GM13976 (cell line): ENCODE measurements at regions not wholly inside any gene's neighbourhood (a gene's known extent, or its start where the extent isn't known, plus 50 kb on each side); places are given as distances from the start of the nearest gene placed in this dataset.

Source experiments
- DNase-seq: peaks from one replicate; pipeline ENCODE4 v3.0.0; 2012; ENCODE audit warnings: low spot score
- CTCF ChIP-seq: IDR thresholded peaks from 2 replicates; pipeline ENCODE4 v1.5.1; 2012; ENCODE audit warnings: borderline replicate concordance, mild to moderate bottlenecking; ENCODE audit not compliant: insufficient read depth; ENCODE audit errors: extremely low read depth, missing control alignments, control extremely low read depth
- in situ Hi-C: fragments of 300-500 bp; cut with MboI; formaldehyde crosslinking; loops from one replicate; pipeline ENCODE4 v1.12.0; 2022; ENCODE audit warnings: low sequenced_read_pairs, mixed read lengths, inconsistent platforms; ENCODE audit not compliant: unreplicated experiment

DNA sequence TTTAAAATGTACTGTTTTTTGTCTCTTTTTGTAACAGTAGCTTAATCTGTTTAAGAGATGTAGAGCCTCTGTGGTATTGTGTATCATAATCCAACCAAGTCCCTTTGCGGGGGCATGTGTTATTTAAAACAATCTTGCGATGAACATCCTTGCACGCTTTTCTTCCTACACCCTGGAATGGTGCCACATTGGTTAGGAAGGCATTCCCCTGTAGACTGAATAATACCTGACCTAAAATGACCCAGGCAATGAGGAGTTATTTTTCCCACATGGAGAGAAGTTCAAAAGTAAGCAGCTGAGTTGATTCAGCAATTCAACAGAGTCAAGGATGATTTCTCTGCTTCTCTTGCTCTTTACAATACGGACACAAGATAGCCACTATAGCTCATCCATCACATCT is 142.0 kb upstream of the PMEPA1 start:
- no peak for DNase-seq
- no peak for TF ChIP-seq CTCF
- in situ Hi-C loops = no loop called here

DNA sequence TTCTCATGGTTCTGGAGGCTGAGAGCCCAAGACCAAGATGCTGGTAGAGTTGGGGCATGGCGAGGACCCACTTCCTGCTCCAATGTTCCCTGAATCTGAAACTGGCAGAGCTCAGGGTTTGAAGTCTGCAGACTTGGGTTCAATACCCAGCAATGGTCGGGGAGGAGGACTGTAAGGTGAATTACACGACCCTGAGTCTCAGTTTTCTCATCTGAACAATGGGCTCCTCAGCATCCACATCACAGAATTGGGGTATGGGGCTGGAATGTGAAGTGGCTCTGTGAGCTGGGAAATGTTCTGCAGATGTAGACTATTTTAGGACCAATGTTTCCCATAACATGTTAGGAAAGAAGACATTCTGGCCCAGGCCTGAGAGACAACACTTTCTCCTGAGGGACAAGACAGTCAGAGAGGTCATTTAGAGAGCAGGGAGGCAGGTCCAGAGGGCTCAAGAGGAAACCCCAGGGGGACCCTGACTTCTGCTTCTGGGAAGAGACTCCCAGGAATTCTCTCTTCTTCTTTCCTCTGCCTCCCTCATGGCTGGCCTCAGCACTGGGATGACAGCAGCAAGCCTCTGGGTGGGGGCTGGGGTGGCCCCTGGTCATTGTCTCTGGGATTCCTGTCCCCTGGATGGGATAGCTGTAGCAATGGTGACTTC is 141.3 kb upstream of the PMEPA1 start:
- DNase-seq = no peak
- in situ Hi-C loops = no loop called here
- no peak for TF ChIP-seq CTCF

GRCh38 chr20:57849521-57850215 is 139.9 kb upstream of the PMEPA1 start:
- no peak for DNase-seq
- no peak for TF ChIP-seq CTCF
- in situ Hi-C loops = no loop called here

DNA sequence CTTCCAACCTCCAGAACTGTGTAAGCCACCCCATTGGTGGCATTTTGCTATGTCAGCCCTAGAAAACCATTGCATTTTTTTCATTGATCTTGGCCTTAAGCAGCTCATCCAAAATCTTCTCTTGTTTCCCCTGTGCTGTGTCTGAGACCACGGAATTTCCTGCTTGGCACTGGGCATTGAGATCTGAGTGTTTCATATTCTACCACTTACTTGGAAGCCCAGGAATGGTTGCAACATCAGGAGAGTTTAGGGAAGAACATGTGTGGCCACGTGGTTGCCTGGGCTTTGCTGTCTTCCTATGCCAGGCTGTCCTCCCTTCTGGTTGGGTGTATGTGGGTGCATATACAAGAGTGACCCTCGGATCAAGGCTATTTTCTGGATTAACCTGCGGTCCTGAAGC is 139.3 kb upstream of the PMEPA1 start:
- no peak for TF ChIP-seq CTCF
- in situ Hi-C loops = no loop called here

GRCh38 chr20:57848282-57848681 is 138.5 kb upstream of the PMEPA1 start:
- in situ Hi-C loops = no loop called here
- no peak for DNase-seq
- no peak for TF ChIP-seq CTCF

More for the DNA sequence above, 139.3 kb upstream of the PMEPA1 start:
- DNase-seq = no peak

- TF ChIP-seq CTCF = no peak
- no peak for DNase-seq
- in situ Hi-C loops = no loop called here
These were observed 137.3 kb upstream of the PMEPA1 start for GRCh38 chr20:57847104-57847503.
